GM19467 (cell line): ENCODE measurements at regions not wholly inside any gene's neighbourhood (a gene's known extent, or its start where the extent isn't known, plus 50 kb on each side); places are given as distances from the start of the nearest gene placed in this dataset.

Source experiments
- ATAC-seq: cut with Tn5 transposase; IDR thresholded peaks from one replicate; pipeline ENCODE4 v1.9.1; 2021; ENCODE audit warnings: mild to moderate bottlenecking, moderate library complexity; ENCODE audit not compliant: unreplicated experiment

DNA sequence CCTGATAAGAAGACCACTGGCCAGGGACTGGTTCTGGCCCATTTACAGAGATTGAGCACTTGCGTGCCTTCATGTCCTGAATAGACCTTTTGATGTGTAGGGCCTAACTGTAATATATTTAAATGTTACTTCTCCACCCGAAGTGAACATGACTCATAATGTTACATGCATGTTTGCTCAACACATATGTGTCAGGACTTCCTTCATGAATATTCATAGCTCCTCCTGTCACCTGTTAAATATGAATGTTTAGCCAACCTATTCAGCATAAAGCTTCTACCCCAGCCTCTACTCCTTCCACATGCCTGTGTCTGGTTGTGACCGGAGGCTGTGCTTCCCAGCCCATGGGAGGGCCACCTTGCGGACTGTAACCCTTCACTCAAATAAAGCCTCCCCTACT is 457.5 kb downstream of the IRX1 start:
- no peak for ATAC-seq

DNA sequence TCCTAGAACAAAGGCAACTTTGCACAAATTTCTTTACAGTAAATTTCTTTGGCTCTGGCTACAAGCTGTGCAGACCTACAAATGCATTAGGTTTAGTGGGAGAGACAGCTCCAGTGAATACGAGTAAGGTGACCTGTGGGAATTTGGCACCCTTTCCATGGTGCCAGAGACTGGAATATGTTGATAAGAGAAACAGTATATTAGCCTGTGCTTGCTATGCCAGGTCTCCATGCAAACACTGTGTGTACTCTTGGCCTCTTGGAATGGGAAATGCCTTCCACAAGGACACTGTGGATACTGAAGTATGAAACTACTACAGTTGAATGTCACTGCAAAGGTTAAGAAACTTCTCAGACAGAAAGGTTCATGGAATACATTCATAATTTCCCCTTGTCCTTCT is 458.5 kb downstream of the IRX1 start:
- no peak for ATAC-seq

GRCh38 chr5:4058899-4059298 is 463.3 kb downstream of the IRX1 start:
- no peak for ATAC-seq

DNA sequence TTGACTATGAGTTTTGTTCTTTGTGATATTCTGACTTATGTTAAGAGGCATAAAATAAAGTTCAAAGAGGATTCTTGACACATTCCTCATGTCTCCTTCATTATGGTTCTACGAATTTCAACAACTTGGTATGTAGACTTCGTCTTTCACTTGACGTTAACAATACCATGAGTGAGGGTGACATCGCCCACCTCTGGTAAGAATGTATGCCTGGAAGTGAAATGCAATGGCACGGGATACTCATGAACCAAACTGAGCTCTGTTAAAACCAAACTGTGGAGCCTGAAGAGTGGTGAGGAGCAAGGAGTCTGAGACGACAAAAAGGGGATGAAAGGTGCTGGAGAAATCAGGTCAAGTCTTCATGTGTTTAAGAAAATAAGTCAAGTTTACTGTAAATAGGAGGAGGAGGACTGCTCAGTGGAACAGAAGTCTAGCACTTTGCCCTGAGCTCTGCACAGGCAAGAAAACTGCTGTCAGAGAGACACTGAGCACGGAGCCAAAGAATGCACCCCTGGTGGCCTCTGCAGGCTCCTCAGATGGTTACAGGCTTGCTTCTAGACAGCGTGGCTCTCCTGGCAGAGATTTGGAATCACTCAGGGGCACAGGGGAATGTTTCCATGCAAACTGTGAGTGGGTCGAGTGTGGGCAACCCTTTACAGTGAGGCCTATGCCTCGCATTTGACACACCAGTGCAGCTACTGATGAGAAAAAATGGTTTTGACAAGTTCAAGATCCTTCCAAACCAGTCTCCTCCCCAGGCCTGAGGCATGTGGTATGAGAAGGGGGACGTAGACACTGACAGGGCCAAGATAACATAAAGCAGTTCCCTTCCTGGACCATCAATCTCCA is 470.1 kb downstream of the IRX1 start:
- ATAC-seq = no peak

DNA sequence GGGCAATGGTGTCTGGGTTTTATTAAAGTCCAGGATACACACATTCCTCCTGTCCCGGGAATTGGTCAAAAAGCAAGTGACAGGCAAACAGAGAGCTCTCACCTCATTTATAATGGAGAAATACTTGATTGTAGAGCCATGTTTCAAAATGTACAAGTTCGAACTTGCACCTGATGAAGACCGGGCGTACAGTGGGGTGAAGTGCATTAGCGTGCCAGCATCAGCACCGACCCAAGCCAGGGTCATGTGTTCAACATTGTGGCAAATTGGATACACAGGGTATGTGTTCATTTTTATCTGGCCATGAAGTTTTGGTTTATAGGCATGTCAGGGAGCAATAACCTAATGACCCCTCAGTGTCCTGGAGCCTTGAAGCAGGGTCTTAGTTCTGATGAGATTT is 472.5 kb downstream of the IRX1 start:
- no peak for ATAC-seq

- ATAC-seq = no peak
Measured at GRCh38 chr5:4078544-4078943, 482.9 kb downstream of the IRX1 start.

- no peak for ATAC-seq
Measured at GRCh38 chr5:4079831-4080230, 484.2 kb downstream of the IRX1 start.

DNA sequence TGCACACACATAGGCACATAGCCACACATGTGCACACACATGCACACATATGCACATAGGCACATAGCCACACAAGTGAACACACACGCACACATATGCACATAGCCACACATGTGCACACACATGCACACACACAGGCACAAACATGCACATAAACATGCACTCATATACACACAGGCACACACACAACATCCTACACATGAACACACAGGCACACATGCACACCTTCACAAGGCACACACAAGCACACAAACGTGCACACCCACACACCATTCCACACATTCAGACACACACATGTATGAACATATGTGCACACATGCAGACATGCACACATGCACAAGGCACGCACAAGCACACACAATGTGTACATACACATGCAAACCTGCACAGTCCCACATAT is 484.7 kb downstream of the IRX1 start:
- ATAC-seq = no peak

DNA sequence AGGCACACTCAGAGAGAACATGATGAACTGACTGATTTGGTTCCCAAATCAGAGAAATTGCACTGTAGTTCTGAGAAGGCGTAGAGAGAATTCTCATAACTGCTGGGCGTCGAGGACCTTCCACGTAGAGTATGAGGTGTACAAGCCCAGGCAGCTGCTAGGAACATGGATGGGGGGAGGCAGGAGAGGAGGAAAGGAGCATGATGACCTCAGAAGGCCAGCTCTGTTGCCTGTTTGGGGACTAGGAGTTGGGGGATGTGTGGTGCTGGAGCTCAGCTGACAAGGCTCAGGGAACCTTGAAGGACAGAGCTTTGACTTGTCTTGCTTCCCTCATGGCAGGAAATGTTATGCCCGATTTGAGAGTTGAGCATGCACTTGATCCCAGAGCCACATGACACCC is 485.4 kb downstream of the IRX1 start:
- no peak for ATAC-seq

DNA sequence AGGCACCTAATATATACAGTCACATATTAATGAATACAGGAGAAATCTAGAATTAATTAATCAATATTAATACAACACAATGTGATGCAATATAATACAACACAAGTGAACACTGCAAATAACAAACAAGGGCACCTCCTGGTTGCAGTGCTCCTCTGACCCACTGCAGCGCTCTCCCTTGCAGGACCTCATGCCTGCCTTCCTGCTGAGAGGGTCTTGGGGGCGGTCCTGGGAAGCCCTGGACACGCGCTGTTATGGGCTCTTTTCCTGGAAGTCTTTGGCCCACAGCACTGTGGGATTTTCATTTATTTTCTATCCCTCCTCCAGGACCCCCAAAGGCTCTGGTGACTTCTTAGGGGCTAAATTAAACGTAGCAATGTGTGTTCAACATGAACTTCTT is 485.8 kb downstream of the IRX1 start:
- no peak for ATAC-seq

DNA sequence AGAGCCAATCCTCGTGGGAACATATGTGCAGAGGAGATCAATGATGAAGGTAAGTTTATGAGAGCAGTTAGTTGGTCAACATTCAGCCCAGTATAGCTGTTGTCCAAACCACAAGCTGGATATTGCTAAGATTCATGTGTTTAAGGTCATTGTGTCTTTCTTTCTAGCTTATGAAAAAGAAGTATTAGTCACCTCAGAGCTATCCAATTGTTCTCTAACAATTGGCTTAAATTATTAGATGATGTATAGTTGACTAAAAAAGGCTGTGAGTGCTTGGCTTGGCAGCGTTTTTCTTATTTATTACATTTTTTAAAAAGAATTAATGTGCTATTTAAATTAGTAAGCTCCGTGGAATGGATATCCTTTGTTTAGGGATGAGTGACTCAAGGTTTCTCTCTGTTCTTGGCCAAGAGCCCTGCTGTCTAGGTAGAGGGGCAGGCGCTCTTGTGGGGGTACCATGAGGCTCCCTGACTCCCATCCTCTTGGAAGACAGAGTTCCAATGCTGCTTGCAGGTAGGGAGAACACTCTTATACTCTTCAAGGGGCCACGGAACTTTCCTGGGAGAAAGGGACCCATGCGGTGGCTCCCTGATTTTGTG is 487.4 kb downstream of the IRX1 start:
- no peak for ATAC-seq

DNA sequence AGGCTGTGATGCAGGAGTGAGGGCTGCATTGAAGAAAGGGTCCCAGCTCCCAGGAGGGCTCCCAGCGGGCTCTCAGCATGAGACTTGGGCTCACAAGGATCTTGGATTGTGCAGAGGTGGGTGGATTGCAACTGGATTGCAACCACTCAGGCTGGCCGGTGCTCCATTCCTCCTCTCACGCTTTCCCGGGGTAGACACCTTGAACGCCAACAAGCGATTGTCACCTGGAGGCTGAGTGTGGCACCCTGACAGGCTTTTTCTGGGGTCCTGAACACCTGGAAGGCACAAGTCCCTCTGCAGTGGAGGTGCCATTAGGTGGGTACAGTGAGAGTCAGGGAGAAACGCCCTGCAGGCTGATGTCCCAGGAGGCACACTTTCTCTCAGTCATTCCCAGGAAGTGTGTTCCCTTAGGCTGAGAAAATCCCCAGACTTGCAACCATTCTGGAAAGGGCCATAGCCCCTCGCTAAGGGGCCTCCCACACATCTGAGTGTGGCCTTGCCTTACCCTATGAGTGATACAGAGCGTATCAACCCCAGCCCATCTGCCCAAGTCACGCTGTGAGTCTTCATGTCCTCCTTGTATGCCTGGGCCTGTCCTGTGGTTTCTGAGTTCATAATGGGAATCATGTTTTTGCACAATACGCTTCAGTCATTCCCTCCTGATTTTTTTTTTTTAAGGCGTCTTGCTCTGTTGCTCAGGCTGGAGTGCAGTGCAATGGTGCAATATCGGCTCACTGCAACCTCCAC is 488.1 kb downstream of the IRX1 start:
- ATAC-seq = no peak

GRCh38 chr5:4086081-4086480 is 490.4 kb downstream of the IRX1 start:
- ATAC-seq = no peak

- ATAC-seq = no peak
Measured at GRCh38 chr5:4087110-4087509, 491.5 kb downstream of the IRX1 start.

GRCh38 chr5:4089087-4089486 is 493.5 kb downstream of the IRX1 start:
- no peak for ATAC-seq

GRCh38 chr5:4093236-4093635 is 497.6 kb downstream of the IRX1 start:
- no peak for ATAC-seq

GRCh38 chr5:4093970-4094369 is 498.3 kb downstream of the IRX1 start:
- no peak for ATAC-seq

GRCh38 chr5:4095918-4096630 is 500.4 kb downstream of the IRX1 start:
- no peak for ATAC-seq

DNA sequence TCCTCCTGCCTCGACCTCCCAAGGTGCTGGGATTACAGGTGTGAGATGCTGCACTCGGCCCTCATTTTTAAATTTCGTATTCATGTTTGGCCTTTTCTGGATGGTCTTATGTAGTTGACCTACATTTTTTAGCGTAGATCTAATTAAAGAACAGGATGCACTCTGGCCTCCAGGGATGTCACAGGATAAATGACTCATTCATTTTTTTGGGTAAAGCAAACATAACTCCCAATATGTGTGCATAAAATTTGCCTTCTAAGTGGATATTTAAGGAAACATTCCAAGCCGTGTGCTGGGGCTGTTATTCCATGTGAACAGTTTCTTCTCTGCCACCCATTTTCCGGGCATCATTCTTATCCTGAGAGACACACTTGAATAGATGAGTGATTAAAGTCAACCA is 501.6 kb downstream of the IRX1 start:
- no peak for ATAC-seq

- ATAC-seq = no peak
Measured at GRCh38 chr5:4098226-4098625, 502.6 kb downstream of the IRX1 start.

DNA sequence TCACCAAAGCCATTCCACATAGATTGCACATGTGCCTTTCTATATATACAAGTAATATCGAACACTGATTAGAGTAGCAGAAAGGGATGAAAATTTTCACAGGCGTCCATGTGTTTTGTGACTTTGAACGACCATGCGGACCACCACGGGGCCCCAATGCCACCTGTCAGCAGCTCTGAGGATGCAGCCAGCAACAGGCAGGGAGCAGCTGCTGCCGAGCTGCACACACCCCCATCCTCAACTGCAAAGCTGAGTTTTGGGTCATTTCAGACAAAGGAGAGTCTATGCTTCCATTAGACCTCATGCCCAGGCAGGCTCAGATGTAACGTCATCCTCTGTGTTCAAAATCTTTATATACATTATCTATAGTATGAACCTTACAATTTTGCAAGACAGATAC is 503.8 kb downstream of the IRX1 start:
- ATAC-seq = no peak
